ENCODE measurements at regions not wholly inside any gene's neighbourhood (a gene's known extent, or its start where the extent isn't known, plus 50 kb on each side); places are given as distances from the start of the nearest gene placed in this dataset.

DNA sequence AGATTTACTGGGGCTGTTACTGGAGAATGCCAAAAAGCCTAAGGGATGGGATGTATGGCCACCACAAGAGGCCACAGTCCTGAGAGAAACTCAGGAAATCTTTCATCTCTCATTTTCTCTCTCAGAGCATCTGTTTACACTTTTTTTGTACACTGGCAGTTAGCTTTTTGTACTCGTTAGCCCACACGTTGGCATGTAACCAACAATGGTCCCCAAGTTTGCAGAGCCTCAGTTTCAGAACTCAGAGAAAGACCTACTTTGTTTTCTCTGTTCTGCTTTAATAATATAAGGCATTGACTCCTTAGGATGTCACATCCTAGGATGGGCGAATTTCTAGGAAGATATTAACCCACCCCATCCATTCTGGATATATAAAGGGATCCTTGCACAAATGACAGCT is 183.5 kb downstream of the SUCNR1 start:
- DNase-seq: no peak

DNA sequence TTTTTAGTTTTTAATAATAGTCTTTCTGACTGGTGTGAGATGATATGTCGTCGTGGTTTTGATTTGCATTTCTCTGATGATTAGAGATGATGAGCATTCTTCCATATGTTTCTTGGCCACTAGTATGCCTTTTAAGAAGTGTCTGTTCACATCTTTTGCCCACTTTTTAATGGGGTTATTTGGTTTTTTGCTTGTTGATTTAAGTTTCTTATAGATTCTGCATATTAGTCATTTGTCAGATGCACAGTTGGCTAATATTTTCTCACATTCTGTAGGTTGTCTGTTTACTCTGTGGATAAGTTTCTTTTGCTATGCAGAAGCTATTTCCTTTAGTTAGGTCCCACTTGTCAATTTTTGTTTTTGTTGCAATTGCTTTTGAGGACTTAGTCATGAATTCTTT is 185.4 kb downstream of the SUCNR1 start:
- no peak for DNase-seq

DNA sequence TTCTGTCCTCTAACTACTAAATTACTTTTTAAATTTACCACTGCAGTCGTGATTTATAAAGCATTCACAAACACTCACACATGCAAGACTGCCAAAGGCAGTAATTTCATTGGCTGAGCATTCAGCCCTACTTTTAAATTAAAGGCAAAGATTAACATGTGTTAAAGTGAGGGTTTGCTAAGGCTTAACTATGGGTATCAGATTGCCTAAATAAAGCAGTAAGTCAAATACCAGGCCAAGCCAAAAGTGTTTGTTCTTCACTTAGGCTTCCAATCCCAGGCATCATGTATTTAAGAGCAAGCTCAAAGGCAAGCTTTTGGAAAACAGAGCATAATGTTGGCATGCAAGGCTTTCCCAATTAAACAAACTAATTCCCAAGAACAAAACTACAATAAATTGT is 187.3 kb downstream of the SUCNR1 start:
- DNase-seq: peak; percentile 9

DNA sequence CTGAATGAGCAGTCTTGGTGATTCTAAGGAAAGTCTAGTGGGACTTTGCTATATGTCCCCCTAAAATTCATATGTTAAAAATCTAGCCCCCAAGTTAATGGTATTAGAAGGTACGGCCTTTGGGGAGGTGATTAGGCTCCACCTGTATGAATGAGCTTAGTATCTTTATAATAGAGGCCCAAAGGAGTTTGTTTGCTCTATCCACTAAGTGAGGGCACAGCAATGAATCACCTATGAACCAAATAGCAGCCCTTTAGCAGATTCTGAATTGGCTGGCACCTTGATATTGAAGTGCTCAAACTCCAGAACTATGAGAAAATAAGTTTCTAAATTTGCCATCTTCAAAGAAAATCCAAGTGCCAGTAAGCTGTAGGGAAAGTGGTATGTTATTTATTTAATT is 187.9 kb downstream of the SUCNR1 start:
- DNase-seq: no peak

DNA sequence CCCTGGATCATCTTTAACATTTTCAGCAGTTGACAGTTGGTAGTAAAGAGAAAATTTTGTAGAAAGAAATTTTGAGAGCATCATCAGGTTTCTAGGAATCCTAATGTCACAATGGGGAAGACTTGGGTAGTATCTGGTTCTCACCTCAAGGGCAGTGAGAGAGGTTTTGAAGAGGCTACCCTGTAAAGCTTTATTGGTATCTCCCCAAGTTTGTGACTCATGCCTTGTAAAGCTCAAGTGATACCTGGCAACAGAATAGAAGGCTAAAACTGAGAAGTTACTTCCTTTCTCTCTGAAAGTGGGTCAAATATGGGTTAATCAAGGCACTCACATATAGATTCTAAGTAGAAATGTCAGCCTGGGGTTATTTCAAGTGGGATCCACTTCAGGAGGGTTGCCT is 196.4 kb downstream of the SUCNR1 start:
- DNase-seq: no peak

DNA sequence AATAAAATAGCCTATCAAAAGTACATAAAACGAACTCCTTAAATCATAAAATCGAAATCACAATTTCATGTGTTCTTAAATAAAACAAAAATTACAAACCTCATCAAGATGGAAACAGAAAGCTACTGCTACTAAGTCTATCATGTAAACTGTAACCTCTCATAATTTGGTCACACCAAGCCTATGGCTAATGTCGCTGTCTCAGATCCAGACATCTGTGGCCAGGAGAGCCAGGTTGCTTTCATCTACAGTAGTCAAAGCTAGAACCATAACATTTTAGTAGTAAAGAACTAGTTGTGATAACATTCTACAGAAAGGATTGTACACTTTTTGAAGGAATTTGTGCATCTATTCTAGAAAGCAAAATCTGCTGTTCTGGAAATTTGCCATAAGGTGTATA is 197.4 kb upstream of the MBNL1 start:
- no peak for DNase-seq

DNA sequence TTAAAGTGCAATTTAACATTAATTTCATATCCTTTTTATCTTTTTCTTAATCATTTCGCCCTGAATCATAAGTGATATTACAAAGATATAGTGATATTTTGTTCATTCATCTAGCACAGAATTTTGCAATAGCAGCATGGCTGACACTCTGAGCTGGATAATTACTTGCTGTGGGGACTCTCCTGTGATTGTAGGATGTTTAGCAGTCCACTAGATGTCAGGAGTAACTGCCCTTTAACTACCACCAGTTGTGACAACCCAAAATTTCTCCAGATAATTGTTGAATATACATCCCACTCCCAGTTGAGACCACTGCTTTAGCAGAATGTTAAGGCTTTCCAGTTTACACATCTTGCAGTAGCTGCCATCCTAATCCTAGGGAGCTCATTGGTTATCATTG is 196.8 kb upstream of the MBNL1 start:
- DNase-seq: no peak

DNA sequence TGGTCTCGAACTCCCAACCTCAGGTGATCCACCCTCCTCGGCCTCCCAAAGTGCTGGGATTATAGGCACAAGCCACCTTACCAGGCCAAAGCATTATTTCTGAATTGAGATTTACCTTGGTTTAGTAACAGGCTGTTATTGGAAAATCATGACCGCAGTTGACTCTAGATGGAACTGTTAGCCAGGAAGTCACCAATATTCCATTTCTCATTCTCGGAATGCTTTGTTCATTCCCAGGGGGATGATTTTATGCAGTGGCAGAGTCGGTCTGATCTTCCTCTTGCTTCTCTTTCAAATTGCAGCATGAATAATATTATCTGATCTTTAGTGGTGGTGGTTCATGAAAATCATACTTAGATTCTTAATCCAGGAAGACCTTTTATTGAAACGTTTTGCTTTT is 195.5 kb upstream of the MBNL1 start:
- DNase-seq: no peak

DNA sequence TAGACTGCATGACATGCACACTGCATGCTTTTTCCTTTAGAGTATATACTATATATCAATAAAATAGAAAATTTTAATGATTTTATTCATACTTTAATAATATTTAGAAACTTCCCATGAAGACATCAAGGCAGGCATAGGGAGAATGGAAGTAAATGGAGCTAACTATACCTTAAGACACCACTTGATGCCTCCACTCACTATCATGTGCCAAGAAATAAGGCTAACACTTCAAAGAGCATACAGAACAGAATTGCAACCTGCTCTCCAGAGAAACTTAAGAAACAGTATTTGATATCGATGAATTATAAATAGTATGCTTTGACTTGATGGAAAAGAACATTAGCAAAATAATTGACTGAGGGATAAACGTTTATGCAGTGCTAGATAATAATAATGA is 192.6 kb upstream of the MBNL1 start:
- no peak for DNase-seq

DNA sequence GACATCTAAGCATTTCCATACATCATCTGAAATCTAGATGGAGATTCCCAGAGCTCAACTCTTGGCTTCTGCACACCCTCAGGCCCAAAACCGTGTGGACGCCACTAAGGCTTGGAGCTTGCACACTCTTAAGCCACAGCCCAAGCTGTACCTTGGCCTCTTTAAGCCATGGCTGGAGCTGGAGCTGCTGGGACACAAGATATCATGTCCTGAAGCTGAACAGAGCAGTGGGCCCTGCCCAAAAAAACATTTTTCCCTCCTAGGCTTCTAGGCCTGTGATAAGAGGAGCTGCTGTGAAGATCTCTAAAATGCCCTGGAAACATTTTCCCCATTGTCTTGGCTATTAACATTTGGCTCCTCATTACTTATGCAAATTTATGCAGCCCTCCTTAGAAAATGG is 188.7 kb upstream of the MBNL1 start:
- no peak for DNase-seq

DNA sequence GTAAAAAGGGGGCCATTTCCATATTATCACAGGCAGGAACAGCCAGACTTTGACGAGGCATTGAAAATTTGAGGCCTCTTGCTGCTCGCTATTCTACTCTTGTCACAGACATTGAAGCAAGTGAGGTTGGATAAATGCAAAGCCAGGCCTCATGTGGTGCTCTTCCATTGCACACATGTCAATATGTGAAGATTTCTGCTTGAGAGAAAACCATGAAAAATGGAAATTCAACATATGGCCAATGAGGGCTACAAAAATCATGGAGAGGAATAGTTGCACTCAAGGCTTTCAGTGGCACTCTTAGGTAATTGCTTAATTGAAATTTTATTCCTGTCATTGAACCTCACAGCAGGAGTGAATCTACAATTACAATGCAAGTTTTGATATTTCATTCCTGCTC is 185.6 kb upstream of the MBNL1 start:
- DNase-seq: no peak

DNA sequence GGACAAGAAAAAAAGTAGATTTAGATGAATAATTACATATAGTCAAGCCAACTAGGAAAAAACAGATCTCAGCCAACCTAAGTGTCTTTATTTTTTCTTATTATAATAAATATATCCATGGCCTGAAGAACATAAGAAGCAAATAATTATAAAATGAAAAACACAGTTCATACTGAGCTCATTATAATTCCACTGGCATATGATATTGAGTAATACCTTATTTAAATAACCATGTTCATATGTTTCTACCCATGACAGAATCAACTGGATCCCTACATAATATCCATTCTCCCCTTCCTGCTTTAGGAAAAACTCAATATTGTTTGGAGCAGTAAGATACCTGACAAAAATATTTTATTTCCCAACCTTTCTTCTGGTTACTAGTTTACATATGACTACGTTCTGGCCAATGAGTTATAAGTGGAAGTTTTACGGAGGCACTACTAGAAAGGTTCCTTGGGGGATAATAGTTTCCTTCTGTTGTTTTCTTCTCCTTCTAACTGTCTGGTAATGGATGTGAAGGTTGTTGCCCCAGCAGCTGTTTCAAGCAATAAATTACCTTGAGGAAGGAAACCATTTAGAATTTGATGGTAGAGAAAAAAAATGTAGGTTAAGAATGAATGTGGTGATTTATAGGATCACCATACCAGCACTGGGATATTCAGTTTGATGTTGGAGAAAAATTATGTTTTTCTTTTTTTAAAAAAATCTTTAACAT is 184.1 kb upstream of the MBNL1 start:
- no peak for DNase-seq

DNA sequence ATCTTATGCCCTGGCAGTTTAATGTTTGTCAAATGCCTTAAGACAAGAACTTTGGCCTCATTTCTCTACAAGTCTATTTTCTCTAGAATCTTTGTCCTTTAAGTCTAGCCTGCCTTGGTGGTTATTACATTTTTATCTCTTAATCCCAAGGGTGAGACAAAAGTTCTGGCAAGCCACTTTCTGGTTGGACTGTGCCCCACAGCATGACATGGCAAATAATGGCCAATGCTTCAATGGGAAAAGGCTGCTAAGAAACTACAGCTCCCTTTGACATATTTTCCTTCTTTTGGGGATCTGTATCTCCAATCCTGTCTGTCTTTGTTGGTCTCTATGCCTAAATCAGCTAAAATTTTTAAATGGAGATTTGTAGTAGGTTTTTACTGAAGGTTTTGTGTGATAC is 181.6 kb upstream of the MBNL1 start:
- no peak for DNase-seq

DNA sequence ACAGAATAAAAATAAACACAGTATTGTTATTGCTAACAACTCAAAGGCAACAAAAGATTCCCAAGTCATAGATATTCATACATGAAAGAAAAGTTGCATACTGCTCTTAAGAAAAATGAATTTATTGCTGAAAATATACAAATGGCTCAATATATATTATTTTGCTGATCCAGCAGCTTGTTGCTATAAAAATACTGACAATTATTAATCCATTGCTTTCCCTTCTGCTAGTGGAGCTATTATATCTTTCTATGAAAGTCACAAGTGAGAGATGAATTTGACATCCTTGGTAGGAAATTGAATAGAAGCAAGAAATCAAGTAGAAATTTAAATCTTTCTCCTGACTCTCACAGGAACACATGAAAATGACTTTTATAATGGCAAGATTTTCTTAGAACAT is 179.2 kb upstream of the MBNL1 start:
- no peak for DNase-seq

DNA sequence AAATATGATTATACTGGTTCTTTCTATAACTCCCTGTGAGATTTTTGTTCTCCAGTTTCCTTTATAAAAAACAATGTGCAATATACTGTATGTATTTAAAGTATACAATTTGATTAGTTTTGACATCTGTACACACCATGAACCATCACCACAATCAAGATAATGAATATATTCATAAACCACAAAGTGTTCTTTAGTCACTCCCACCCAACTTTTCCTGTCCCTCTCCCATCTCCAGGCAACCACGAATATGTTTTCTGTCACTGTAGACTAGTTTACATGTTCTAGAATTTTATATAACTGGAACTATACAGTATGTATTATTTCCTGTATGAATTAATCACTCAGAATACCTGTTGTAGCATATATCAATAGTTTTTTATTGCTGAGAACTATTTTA is 177.0 kb upstream of the MBNL1 start:
- DNase-seq: no peak

DNA sequence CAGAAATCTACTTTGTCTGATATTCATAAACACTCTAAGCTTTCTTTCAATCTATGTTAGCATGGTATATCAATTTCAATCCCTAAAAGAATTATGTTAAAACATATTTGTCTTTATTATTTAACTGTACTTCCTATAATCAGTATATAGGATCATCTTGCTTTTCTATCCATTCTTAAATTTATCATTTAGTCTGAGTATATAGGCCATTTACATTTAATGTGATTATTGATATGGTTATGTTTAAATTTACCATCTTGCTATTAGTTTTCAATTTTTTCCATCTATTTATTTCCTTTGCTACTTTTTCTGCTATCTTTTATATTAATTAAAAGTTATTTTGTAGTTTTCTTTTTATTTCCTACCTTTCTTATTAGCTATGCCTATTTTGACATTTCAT is 174.8 kb upstream of the MBNL1 start:
- no peak for DNase-seq

DNA sequence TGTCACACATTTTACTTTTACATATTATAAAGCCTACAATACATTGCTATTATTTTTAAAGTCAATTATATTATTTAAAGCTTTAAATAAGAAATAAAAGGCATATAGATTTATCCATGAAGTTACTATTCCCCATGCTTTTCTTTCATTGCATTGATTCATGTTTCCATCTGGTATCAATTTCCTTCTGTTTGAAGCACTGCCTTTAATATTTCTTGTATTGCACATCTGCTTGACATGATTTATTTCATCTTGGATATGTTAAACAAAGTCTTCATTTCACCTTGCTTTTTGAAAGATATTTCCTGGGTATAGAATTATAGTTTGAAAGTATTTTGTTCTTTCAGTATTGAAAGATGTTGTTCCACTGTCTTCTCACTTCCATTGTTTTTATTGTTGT is 174.3 kb upstream of the MBNL1 start:
- DNase-seq: no peak

DNA sequence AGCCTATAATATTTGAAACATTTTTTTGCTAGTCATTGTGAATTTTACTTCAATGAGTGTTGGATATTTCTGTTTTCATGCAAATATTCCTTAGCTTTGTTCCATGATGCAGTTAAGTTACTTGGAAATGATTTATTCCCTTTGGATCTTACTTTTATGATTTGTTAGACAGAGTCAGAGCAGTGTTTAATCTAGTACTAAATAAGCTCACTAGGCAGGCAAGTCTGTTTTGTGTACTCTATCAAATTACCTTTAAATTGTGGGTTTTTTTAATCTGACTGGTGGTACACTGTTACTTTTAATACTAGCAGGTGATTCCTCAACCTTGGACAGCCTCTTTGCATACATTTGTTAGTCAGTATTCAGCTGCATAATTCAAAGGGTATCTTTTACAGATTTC is 173.3 kb upstream of the MBNL1 start:
- no peak for DNase-seq

DNA sequence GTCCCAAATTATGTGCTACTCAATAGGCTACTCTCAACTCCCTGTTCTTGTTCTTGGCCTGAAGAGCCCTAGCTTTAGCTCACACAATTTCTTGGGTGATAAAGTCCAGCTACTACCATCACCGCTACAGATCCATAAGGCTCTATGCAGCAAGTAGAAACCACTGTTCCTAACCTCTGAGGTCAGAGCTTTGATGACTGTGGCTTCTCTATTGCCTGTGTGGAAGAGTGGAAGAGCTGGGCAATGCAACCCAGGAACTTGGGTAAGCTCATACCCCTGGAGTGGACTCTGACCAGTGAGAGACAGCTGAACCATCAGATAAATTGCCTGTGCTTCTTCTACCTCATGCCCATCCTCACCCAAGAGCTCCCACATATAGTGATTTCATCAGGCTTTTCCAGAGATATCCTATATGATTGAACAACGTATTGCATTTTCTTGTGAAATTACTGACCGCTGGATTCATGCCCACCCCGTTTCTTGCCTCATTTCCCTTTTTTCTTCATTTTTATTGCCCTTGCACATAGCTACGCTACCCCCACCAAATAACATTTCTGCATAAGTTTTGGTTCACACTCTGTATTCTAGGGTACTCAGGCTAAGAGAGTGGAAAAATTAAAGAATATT is 172.3 kb upstream of the MBNL1 start:
- no peak for DNase-seq

DNA sequence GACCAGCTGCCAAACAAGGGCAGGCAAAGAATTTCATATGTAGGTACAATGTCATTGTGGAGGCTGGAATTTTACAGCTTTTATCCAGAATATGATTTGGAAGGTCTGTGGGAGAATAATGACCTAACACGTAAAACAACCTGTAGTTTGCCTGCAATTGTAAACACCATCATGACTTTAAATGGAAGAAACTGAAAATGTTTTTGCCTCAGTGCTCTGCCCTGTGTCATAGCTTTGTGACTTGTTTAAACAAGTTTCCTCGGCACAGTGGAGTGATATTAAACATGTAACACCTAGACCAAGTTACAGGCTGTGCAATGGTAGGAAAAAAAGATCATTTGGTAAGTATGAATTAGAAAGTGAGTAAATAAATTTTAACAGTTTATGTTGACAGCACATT is 171.6 kb upstream of the MBNL1 start:
- no peak for DNase-seq

DNA sequence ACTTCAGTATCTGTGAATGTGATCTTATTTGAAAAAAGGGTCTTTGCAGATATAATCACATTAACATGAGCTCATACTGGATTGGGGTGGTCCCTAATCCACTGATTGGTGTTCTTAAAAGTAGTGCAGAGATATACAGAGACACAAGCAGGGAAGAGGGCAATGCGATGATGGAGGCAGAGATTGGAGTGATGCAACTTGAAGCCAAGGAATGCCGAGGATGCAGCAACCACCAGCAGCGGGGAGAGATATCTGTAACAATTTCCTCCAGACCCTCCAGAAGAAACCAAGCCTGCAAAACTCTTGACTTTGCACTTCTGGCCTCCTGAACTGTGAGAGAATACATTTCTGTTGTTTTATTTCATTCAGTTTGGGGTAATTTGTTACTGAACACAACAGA is 171.0 kb upstream of the MBNL1 start:
- no peak for DNase-seq

DNA sequence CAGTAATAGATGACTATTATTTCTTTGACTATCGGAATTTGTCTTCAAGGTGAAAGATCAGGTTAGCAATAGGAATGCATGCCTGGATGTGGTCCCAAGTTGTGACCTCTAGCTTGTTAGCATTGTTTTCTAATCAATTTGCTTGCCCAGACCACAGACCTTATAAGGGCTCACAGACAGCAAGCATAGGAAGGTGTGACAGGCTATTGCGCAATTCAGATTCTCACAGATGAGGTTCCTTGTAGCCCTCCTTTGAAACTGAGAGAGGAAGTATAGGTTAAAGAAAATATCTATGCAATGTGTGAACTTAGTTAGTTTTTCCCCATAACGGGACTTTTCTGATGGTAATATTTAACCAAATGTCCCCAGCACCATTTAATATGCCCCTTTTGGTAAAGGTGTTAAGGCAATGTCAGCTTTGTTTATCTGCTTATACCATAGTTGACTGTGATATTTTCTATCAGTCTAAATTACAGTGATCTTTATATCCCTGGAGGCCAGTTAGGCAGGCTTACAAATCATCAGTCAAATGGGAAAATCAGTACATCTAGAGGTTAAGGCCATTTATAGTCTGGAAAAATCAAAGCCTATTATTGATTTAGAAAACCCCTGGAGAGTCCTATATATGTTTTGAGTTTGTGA is 168.1 kb upstream of the MBNL1 start:
- no peak for DNase-seq

DNA sequence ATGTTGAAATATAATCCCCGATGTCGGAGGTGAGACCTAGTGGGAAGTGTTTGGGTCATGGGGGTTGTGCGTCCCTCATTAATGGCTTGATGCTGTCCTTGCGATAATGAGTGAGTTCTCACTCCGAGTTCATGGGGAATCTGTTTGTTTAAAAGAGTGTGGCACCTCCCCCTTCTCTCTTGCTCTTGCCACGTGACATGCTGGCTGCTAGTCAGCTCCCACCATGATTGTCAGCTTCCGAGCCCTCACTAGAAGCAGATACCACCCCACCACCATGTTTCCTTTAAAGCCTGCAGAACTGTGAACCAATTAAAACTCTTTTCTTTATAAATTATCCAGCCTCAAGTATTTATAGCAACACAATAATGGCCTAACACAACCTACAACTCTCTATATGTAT is 166.3 kb upstream of the MBNL1 start:
- DNase-seq: no peak

DNA sequence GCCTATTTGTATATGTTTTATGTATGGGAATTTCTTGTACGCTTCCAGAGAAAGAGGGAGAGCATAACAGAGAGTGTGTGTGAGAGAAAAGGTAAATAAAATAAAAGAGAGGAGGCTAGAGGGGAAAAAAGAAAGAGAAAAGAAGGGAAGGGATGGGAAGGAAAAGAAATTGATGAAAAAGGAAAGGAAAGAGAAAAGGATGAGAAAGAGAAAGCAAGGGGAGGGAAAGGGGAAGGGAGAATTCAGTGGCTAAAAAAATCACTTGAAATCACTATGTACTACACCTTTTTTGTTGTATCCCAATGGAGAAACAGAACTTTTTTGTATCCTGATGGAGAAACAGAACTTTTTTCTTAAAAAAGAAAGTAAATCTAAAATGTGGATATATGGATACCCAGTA is 165.5 kb upstream of the MBNL1 start:
- DNase-seq: no peak
